CD4-positive, alpha-beta T cell treated with Interleukin-15 for 4 hours (primary cell): ENCODE measurements at regions not wholly inside any gene's neighbourhood (a gene's known extent, or its start where the extent isn't known, plus 50 kb on each side); places are given as distances from the start of the nearest gene placed in this dataset.
"Not testable (repeated sequence)": the region's sequence is repeated elsewhere in the genome, so short reads cannot be mapped to it uniquely, and the experiment has no call there.

Source experiments
- DNase-seq: peaks from one replicate; pipeline ENCODE4 v3.0.0-alpha.2; 2020; ENCODE audit warnings: low spot score

DNA sequence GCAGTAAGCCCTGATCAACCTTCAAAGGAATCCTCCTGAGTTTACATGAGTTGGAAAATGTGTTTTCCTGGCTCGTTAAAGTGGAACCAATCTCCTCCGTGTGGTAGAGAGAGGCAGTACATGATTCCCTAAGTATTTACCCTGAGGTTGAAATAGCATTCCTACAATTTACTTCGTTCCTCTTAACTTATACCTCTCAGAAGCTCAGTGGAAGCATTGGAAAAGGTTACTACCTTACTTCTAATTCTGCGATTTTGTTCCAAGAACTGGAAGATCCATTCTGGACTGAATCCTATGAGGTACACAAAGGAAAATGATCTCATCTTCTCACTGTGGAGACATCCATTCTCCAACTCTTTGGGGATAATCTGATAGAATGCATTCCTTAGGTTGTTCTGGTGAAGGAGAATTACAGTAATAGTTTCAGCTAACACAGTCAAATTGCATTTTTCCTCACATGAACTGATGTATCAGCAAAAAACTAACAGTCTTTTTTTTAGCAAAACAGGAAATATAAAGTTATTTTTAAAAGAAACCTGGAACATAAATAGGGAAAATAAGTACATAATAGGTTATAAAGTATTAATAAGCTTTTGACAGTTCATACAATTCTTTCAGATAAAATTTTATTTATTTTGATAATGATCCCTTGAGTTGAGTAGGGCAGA is 475.6 kb downstream of the PDZRN4 start:
- no peak for DNase-seq

DNA sequence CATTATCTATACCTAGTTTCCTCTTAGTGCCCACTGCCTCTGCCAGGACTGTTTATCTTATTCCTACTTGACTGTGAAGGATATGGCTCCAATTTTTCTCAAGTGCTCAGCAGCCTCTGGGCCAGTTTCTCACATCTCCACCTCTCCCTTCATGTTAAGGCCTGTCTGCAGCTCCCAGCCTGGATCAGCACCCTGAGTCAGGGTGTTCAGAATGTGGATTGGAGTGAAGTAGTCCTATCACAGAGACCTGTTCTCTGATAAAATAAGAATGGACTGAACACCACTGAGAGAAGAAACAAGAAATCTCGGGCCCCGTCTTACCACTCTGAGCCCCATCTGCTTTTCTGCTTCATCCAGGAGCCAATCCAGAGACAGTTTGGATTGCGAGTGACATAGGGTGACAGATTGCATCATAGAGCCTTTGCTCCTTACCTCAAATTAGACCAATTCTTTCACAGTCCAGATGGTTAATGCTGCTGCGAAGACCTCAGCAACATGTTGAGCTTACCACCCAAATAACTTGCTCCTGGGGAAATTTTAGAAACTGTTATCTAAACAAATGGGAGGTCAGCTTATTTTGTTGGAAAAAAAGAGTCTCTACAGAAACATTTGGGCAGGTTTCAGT is 473.1 kb downstream of the PDZRN4 start:
- no peak for DNase-seq

DNA sequence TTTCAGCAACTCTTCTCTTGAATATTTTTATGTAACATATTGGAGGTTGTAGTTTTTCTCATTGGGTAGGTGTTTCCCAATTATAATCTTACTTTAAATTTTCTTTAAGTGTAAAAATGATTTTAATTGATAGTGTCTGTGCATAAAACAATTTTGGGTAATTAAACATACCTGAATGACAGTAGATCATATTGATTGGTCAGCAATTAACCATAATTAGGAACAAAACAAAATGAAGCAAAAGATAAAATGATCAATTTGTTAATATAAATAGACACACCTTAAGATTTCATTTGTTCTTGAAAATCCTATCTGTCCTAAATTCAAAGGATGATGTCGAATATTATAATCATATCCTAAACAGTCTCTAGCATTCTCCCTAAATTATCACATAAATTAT is 468.3 kb downstream of the PDZRN4 start:
- DNase-seq, result no peak

DNA sequence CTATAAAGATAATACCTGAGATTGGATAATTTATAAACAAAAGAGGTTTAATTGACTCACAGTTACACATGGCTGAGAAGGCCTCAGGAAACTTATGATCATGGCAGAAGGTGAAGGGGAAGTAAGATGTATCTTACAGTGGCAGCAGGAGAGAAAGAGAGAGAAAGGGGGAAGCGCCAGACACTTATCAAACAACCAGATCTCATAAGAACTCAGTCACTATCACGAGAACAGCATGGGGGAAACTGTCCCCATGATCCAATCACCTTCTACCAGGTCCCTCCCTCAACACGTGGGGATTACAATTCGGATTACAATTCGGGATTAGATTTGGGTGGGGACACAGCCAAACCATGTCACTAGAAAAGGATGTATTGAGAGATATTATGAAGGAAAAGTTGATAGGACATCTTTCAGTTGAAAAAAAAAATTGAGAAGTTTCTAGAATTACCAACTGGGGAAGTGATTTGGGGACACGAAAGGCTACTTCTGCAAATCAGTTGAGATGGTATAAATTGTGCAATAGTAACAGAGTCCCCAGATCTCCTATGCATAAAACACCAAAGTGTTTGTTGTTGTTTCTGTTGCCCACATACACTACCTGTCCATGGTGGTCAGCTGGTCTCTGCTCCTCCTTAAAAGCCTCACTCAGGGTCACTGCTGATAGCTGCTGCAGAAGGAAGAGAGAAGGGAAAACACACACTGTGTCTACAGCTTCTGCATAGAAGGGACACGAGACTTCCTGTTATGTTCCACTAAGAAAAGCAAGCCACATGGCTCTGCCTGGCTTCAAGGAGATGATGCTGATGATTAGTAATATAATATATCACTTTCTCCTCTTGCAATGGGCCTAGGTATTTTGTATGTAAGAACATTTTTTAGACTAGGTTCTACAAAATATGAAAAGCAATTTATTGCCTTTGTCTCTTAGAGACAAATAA is 465.5 kb downstream of the PDZRN4 start:
- DNase-seq, result no peak

DNA sequence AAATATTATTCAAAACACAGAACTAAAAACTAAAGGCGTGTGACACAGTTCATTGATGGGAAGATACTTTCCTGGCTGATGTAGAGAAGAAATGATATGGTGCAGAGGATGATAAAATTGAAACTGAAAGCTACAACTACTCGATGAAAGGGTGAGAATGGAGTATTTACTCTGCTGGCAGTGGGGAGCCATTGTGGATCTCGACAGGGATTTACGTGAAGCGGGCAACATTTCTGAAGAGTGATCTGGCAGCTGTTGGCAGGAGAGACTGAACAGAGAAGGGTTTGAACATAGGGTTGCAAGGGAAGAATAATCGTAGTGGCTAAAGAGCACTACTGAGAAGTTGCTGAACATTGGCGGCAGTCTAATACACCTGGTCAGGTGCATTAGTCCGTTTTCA is 464.9 kb downstream of the PDZRN4 start:
- DNase-seq, result no peak

DNA sequence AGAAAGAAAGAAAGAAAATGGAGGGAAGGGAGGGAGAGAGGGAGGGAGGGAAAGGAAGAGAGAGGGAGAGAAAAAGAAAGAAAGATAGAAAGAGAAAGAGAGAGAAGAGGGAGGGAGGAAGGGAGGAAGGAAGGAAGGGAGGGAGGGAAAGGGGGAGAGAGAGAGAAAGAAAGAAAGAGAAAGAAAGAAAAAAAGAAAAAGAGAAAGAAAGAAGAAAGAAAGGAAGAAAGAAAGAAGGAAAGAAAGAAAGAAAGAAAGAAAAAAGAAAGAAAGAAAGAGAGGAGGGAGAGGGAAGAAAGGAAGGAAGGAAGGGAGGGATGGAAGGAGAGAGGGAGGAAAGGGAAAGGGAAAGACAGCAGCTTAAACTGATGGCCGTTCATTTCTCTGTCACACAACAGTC is 457.5 kb downstream of the PDZRN4 start:
- DNase-seq, result no peak

DNA sequence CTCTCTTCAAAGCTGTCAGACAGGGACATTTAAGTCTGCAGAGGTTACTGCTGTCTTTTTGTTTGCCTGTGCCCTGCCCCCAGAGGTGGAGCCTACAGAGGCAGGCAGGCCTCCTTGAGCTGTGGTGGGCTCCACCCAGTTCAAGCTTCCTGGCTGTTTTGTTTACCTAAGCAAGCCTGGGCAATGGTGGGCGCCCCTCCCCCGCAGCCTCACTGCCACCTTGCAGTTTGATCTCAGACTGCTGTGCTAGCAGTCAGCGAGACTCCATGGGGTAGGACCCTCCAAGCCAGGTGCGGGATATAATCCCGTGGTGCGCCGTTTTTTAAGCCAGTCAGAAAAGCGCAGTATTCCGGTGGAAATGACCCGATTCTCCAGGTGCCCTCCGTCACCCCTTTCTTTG is 454.7 kb downstream of the PDZRN4 start:
- DNase-seq, result not testable (repeated sequence)

DNA sequence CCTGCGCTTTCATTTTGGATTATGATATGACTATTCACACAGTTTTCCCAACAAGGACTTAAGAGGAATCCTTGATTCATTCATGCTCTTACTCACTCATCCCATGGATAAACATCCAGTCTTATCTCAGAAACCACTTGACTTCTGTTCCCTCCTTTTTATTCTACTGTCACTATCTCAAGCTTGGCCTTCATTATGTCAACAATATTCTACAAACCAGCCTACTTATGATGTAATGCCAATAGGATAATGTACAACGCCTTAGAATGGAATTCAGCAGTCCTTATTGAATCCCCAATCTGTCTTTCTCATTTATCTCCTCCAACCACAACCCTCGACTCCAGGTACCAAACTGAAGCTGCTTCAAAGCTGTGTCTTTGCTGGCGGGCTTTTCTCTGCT is 448.5 kb downstream of the PDZRN4 start:
- DNase-seq, result no peak

DNA sequence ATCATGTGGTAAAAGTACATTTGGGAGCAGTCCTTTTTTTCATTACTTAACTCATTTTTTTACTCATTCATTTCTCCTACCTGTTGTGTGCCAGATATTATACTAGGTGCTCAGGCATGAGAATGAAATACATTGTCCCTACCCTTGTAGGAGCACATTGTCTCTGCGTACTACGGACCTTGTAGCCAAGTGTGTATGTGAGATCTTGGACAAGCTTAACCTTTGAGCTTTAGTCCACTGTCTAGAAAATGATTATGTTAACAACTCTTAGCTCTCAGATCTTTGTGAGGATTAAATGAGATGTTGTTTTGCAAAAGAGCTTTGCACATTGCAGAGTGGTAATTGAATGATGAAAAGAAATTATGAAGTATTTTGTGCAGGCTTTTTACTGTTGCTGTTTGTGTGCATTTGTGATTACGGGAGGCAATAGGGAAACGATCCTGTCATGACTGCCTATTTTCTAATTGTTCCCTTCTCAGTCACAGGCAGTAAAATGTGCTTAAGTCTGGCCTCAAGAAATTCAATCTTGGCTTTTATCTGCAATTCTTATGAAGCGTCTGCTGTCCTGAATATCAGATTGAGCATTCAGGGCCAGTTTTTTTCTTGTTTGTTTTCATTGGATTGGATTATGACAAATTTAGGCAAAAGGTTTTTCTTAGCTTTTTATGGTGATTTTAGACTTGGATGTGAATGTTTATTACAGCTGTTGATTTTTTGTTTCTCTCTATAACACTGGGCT is 447.7 kb downstream of the PDZRN4 start:
- DNase-seq, result no peak

DNA sequence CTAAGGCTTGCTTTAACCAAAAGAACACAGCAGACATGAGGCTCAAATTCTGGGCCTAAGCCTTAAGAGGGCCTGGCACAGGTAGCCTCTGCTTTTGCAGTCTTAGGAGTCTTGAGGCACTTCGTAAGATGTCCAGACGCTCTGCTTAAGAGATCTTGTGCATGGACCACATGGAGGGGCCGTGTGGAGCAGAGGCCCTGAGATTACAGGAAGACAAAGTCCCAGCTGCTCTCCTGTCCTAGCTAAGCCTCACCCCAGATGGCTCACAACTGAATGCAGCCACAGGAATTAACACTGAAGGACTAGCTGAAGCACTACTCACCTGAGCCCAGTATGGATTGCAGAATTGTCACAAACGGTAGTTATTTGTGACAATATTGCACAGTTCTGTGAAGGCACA is 446.0 kb downstream of the PDZRN4 start:
- DNase-seq, result no peak

DNA sequence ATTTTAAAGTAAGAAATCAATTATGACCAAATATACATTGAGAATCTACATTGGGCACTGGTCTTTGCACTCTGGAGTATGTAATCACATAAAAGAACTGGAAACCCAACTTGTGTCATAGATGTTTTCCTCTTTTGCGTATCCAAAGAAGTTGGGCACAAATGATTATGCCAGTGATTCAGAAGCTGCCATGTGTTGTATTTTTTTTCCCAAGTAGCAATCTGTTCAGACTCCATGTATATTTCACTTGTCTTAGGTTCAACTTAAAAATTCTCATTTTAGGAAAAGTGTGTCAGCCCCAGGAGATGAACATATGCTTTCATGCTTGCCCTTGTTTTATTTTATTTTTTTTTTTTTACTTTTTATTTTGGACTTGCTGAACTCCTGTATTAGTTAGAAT is 441.5 kb downstream of the PDZRN4 start:
- no peak for DNase-seq

DNA sequence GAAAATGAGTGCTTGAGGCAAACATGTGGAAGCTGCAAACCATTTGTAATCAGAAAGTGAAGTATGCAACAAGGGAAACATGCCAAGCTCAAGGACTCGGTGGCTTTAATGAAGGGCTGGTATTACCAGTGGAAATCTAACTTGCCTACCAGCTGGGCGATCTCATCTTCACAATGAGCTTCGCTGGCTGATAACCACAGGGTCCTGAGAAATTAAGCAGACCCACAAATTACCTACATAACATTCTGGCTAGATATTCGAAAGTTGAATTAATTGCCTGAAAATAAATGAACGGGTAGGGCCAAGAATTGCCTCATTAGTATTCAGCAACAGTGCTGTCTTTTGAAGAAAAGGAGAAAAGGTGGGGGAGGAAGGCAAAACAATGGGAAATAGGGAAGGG is 439.4 kb downstream of the PDZRN4 start:
- no peak for DNase-seq

DNA sequence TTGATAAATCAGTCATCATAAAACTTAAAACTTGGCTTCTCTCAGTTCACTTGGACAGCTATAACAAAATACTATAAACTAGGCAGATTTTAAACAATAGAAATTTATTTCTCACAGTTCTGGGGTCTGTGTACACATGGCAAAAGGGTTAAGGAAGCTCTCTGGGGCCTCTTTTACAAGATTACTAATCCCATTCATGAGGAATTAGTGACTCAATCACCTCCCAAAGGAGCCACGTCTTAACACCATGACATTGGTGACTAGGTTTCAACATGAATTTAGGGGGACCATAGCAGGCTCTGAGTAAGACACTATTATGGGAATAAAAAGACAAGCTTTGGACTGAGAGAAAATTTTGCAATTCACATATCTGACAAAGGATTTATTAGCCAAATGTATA is 436.5 kb downstream of the PDZRN4 start:
- DNase-seq, result no peak
